ENCODE measurements at regions not wholly inside any gene's neighbourhood (a gene's known extent, or its start where the extent isn't known, plus 50 kb on each side); places are given as distances from the start of the nearest gene placed in this dataset.
"Not testable (repeated sequence)": the region's sequence is repeated elsewhere in the genome, so short reads cannot be mapped to it uniquely, and the experiment has no call there.

DNA sequence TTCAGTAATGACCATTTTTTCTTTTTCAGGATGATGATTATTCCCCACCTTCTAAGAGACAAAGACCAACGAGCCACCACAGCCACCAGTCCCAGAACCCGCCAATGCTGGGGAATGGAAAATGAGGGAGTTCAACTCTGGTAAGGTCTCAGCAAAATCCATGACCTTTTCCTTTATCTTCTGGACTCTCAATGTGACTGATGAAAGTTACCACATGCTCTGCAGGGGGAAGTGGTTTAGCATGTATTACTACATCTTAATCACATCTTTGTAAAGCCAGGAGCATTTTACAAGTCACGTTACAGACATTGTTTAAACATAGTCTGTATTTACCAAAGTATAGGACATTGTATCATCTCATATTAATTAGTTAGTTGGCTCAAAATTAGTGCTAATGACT, 89.3 kb upstream of the METTL14 start:
- BruUV-seq (replicated peaks); H3K27me3 ChIP-seq (ENCODE audit: insufficient read depth, low read depth); H3K9me3 ChIP-seq (ENCODE audit: insufficient read depth, low read depth); DNase-seq; H3K27ac ChIP-seq; H3K36me3 ChIP-seq (ENCODE audit: low read depth); H3K4me2 ChIP-seq; H3K9me2 ChIP-seq (ENCODE audit: insufficient read depth); POLR2A ChIA-PET (ENCODE audit: unreplicated experiment); H3K4me1 ChIP-seq (replicated peaks; ENCODE audit: insufficient read depth); CTCF ChIA-PET; H3K4me3 ChIP-seq; intact Hi-C loops (cut with micrococcal nuclease; ENCODE audit: unreplicated experiment); H3F3A ChIP-seq (ENCODE audit: insufficient read depth, low read depth); H4K20me1 ChIP-seq (ENCODE audit: insufficient read depth); H2AFZ ChIP-seq: not testable (repeated sequence)
- peaks cover 10% of the 10 kb centered on the region; the same call in 1 of the 2 replicates for H3K79me2 ChIP-seq (ENCODE audit: low read depth)

DNA sequence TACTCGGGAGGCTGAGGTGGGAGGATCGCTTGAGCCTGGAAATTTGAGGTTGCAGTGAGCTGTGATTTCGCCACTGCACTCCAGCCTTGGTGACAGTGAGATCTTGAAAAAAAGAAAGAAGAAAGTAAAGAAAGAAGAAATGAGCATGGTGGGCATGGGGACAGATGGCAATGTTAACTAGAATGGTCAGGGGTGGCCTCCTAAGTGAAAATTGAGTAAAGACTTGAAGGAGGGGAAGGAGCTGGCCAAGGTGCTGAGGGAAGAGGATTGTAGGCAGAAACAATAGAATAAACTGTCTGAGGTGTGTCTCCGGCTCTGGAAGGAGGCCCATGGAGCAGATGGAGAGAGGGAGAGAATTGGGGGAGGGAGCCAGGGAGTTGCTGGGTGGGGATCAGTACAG, 60.1 kb upstream of the METTL14 start:
- H3K9me3 ChIP-seq (ENCODE audit: insufficient read depth, low read depth); POLR2A ChIA-PET (ENCODE audit: unreplicated experiment); DNase-seq; CTCF ChIA-PET; H4K20me1 ChIP-seq (ENCODE audit: insufficient read depth); H3K79me2 ChIP-seq (ENCODE audit: low read depth); H3K4me2 ChIP-seq; H3K4me1 ChIP-seq (replicated peaks; ENCODE audit: insufficient read depth); intact Hi-C loops (cut with micrococcal nuclease; ENCODE audit: unreplicated experiment); H3F3A ChIP-seq (ENCODE audit: insufficient read depth, low read depth); H3K36me3 ChIP-seq (ENCODE audit: low read depth); H2AFZ ChIP-seq; H3K9me2 ChIP-seq (ENCODE audit: insufficient read depth); H3K27me3 ChIP-seq (ENCODE audit: insufficient read depth, low read depth); BruUV-seq (replicated peaks); H3K4me3 ChIP-seq; H3K27ac ChIP-seq: not testable (repeated sequence)

DNA sequence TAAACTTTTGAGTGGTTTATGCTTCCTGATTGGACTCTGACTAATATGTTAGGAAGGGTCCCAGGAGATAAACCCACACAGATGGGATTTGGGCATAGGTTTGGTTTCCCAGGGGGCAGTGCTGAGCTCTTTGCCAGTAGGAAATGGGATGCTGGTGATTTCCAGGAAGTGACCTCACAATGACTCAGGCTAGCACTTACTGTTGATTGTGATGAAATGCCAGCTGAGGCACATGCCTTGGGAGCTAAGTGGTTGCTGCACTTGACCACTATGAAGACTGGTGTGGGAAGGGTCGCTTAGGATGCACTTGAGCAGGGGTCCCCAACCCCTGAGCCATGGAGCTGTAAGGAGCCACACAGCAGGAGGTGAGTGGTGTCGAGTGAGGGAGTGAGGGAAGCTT, 55.5 kb upstream of the METTL14 start:
- POLR2A ChIA-PET (ENCODE audit: unreplicated experiment); H3K4me1 ChIP-seq (replicated peaks; ENCODE audit: insufficient read depth); CTCF ChIA-PET; H3K79me2 ChIP-seq (ENCODE audit: low read depth); H3K36me3 ChIP-seq (ENCODE audit: low read depth); H3K9me3 ChIP-seq (ENCODE audit: insufficient read depth, low read depth); intact Hi-C loops (cut with micrococcal nuclease; ENCODE audit: unreplicated experiment); H2AFZ ChIP-seq; H3K27ac ChIP-seq; H3F3A ChIP-seq (ENCODE audit: insufficient read depth, low read depth); H3K4me3 ChIP-seq; H4K20me1 ChIP-seq (ENCODE audit: insufficient read depth); H3K27me3 ChIP-seq (ENCODE audit: insufficient read depth, low read depth); H3K9me2 ChIP-seq (ENCODE audit: insufficient read depth); BruUV-seq (replicated peaks); H3K4me2 ChIP-seq: not testable (repeated sequence)
- peak in 1 of 2 experiments; percentile 31 for DNase-seq
- TF ChIP-seq, protein P1, sequence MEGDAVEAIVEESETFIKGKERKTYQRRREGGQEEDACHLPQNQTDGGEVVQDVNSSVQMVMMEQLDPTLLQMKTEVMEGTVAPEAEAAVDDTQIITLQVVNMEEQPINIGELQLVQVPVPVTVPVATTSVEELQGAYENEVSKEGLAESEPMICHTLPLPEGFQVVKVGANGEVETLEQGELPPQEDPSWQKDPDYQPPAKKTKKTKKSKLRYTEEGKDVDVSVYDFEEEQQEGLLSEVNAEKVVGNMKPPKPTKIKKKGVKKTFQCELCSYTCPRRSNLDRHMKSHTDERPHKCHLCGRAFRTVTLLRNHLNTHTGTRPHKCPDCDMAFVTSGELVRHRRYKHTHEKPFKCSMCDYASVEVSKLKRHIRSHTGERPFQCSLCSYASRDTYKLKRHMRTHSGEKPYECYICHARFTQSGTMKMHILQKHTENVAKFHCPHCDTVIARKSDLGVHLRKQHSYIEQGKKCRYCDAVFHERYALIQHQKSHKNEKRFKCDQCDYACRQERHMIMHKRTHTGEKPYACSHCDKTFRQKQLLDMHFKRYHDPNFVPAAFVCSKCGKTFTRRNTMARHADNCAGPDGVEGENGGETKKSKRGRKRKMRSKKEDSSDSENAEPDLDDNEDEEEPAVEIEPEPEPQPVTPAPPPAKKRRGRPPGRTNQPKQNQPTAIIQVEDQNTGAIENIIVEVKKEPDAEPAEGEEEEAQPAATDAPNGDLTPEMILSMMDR (conservative IDR thresholded peaks at IDR 0.05), result peak; percentile 34; the same call in 1 of the 2 replicates

DNA sequence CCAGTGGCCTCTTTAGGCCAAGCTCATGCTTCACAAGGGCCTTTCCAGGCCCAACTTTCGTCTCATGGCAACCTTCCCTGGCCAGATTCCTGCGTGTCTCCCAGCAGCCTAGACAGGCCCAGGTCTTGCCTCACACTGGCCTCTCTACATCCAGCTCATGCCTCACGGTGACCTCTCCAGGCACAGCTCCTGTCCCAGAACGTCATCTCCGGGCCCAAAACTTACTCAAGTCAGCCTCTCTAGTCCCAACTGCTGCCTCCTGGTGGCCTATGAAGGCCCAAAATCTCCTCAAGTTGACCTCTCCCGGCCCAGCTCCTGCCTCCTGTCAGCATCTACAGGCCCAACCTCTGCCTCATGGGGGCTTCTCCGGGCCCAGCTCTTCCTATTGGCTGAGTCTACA, 54.3 kb upstream of the METTL14 start:
- not testable (repeated sequence) for H3K79me2 ChIP-seq (ENCODE audit: low read depth)

DNA sequence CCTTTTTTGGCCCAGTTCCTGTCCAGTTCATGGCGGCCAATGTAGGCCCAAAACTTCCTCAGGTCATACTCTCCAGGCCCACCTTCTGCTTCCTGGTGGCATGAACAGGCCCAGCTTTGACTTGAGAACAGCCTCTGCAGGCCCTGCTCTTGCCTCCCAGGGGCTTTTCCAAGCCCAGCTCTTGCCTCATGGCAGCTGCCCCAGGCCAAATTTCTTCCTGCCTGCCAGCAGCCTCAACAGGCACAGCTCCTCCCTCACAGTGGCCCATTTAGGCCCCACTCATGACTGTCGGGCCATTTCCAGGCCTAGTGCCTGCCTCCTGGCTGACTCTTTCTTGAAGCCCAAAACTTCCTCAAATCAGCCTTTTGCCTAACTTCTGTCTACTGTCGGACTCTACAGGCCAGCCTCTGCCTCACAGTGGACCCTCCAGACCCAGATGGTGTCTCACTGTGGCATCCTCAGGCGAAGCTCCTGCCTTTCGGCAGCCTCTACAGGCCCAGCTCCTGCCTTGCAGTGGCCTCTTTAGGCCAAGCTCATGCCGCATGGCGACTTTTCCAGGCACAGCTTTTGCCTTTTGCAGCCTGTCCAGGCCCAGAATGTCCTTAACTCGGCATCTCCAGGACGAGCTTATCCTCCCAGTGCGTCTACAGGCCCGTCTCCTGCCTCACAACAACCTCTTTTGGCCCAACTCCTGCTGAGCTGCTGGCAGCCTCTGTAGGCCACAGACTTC, 53.7 kb upstream of the METTL14 start:
- CTCF ChIA-PET; H2AFZ ChIP-seq; H3F3A ChIP-seq (ENCODE audit: insufficient read depth, low read depth); H4K20me1 ChIP-seq (ENCODE audit: insufficient read depth); H3K9me3 ChIP-seq (ENCODE audit: insufficient read depth, low read depth); H3K36me3 ChIP-seq (ENCODE audit: low read depth); H3K27ac ChIP-seq; H3K27me3 ChIP-seq (ENCODE audit: insufficient read depth, low read depth); DNase-seq; H3K4me1 ChIP-seq (replicated peaks; ENCODE audit: insufficient read depth); H3K9me2 ChIP-seq (ENCODE audit: insufficient read depth); intact Hi-C loops (cut with micrococcal nuclease; ENCODE audit: unreplicated experiment); BruUV-seq (replicated peaks); H3K4me2 ChIP-seq; POLR2A ChIA-PET (ENCODE audit: unreplicated experiment); H3K4me3 ChIP-seq; H3K79me2 ChIP-seq (ENCODE audit: low read depth): not testable (repeated sequence)

More for the DNA sequence above, 54.3 kb upstream of the METTL14 start:
- CTCF ChIA-PET; H4K20me1 ChIP-seq (ENCODE audit: insufficient read depth); H3K4me1 ChIP-seq (replicated peaks; ENCODE audit: insufficient read depth); BruUV-seq (replicated peaks); H3K4me2 ChIP-seq; intact Hi-C loops (cut with micrococcal nuclease; ENCODE audit: unreplicated experiment); H2AFZ ChIP-seq; H3K27me3 ChIP-seq (ENCODE audit: insufficient read depth, low read depth); H3K9me3 ChIP-seq (ENCODE audit: insufficient read depth, low read depth); H3K27ac ChIP-seq; POLR2A ChIA-PET (ENCODE audit: unreplicated experiment); H3F3A ChIP-seq (ENCODE audit: insufficient read depth, low read depth); DNase-seq; H3K9me2 ChIP-seq (ENCODE audit: insufficient read depth); H3K4me3 ChIP-seq; H3K36me3 ChIP-seq (ENCODE audit: low read depth): not testable (repeated sequence)

DNA sequence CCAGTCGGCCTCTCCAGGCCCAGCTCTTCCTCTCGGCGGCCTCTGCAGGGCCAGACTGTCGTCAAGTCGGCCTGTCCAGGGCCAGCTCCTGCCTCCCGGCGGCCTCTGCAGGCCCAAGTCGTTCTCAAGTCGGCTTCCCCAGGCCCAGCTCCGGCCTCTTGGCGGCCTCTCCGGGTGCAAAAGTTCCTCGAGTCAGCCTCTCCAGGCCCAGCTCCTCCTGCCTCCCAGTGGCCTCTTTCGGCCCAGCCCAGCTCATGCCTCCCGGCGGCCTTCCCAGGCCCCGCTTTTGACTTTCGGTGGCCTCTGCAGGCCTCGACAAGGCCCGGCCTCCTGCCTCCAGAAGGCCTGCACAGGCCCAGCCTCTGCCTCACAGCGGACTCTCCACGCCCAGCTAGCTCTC, 51.7 kb upstream of the METTL14 start:
- H3K4me3 ChIP-seq; POLR2A ChIA-PET (ENCODE audit: unreplicated experiment); CTCF ChIA-PET; H3K4me2 ChIP-seq; H3K79me2 ChIP-seq (ENCODE audit: low read depth); H3K9me2 ChIP-seq (ENCODE audit: insufficient read depth); H2AFZ ChIP-seq; H3K9me3 ChIP-seq (ENCODE audit: insufficient read depth, low read depth); DNase-seq; BruUV-seq (replicated peaks); H3K4me1 ChIP-seq (replicated peaks; ENCODE audit: insufficient read depth); H3K36me3 ChIP-seq (ENCODE audit: low read depth); H3K27me3 ChIP-seq (ENCODE audit: insufficient read depth, low read depth); H3F3A ChIP-seq (ENCODE audit: insufficient read depth, low read depth); intact Hi-C loops (cut with micrococcal nuclease; ENCODE audit: unreplicated experiment); H3K27ac ChIP-seq; H4K20me1 ChIP-seq (ENCODE audit: insufficient read depth): not testable (repeated sequence)

DNA sequence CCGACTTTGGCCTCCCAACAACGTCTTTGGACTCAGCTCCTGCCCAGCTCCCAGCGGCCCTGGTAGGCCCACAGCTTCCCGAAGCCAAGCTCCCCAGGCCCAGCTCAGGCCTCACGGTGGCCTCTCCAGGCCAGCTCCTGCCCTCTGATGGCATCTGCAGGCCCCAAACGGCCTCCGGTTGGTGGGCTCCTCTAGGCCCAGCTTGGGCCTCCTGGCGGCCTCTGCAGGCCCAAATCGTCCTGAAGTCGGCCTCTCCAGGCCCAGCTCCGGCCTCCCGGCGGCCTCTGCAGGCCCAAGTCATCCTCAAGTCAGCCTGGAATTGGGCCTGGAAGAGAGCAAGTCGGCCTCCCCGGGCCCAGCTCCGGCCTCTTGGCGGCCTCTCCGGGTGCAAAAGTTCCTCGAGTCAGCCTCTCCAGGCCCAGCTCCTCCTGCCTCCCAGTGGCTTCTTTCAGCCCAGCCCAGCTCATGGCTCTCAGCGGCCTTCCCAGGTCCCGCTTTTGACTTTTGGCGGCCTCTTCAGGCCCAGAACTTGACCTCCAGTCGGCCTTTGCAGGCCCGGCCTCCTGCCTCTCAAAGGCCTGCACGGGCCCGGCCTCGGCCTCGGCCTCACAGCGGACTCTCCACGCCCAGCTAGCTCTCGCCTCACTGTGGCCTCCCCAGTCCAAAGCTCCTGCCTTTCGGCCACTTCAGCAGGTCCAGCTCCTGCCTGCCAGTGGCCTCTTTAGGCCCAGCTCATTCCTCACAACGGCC, 50.9 kb upstream of the METTL14 start:
- H3K9me3 ChIP-seq (ENCODE audit: insufficient read depth, low read depth); intact Hi-C loops (cut with micrococcal nuclease; ENCODE audit: unreplicated experiment); H3K36me3 ChIP-seq (ENCODE audit: low read depth); H3K4me1 ChIP-seq (replicated peaks; ENCODE audit: insufficient read depth); H3K9me2 ChIP-seq (ENCODE audit: insufficient read depth); CTCF ChIA-PET; H4K20me1 ChIP-seq (ENCODE audit: insufficient read depth); DNase-seq; H3K27ac ChIP-seq; H2AFZ ChIP-seq; H3K4me3 ChIP-seq; BruUV-seq (replicated peaks); POLR2A ChIA-PET (ENCODE audit: unreplicated experiment); H3K27me3 ChIP-seq (ENCODE audit: insufficient read depth, low read depth); H3F3A ChIP-seq (ENCODE audit: insufficient read depth, low read depth); H3K4me2 ChIP-seq; H3K79me2 ChIP-seq (ENCODE audit: low read depth): not testable (repeated sequence)

Measured in PC-9 (cell line).